Psoas muscle (tissue), 7 donors: ENCODE measurements at regions not wholly inside any gene's neighbourhood (a gene's known extent, or its start where the extent isn't known, plus 50 kb on each side); places are given as distances from the start of the nearest gene placed in this dataset.

Experiments used
- ATAC-seq, 4 donors: fragments of 200-7000 bp; cut with Tn5 transposase; one replicate each; pipeline ENCODE4 v1.9.1; 2020; ENCODE audit warnings: moderate library complexity in 3 of 4, mild to moderate bottlenecking in 2 of 4
- DNase-seq, 2 donors: peaks; one replicate each; pipeline ENCODE4 v3.0.0-alpha.2; 2020
- H3K27ac ChIP-seq: fragments of 200-600 bp; one replicate; pipeline ENCODE4 v1.8.0; 2022
- H3K27me3 ChIP-seq, 3 donors: fragments of 200-600 bp in 1 of 3; one replicate each; pipeline versions ENCODE4 v1.6.1 to v1.8.0; 2013 to 2022; ENCODE audit warnings: low read length in 2 of 3, mild to moderate bottlenecking in 2 of 3, moderate library complexity in 1 of 3; ENCODE audit not compliant: insufficient read depth in 3 of 3
- H3K36me3 ChIP-seq, 2 donors: fragments of 200-600 bp in 1 of 2; one replicate each; pipeline versions ENCODE4 v1.6.1 to v1.8.0; 2013 to 2022; ENCODE audit warnings: low read depth in 1 of 2, mild to moderate bottlenecking in 1 of 2, moderate library complexity in 1 of 2; ENCODE audit not compliant: insufficient read depth in 1 of 2
- H3K4me1 ChIP-seq: fragments of 200-600 bp; one replicate; pipeline ENCODE4 v1.8.0; 2022
- H3K4me3 ChIP-seq: fragments of 200-600 bp; one replicate; pipeline ENCODE4 v1.8.0; 2022; ENCODE audit warnings: mild to moderate bottlenecking
- H3K9me3 ChIP-seq: fragments of 200-600 bp; one replicate; pipeline ENCODE4 v1.8.0; 2022
- CTCF ChIP-seq: fragments of 200-600 bp; IDR thresholded peaks from one replicate; pipeline ENCODE4 v1.8.0; 2022; ENCODE audit warnings: antibody characterized with exemption
- WGBS, 3 donors: extraction: QIAGEN DNeasy Blood & Tissue Kit; methylation state at CpG; one replicate each; pipeline versions ENCODE4 v1.1.6 to v1.1.7; 2013; 5-methylcytosine and 5-hydroxymethylcytosine counted together
- intact Hi-C, 2 donors: fragments of 100-400 bp; cut with DNase I; formaldehyde crosslinking; loops; one replicate each; pipeline versions ENCODE4 v1.11.0 to v1.14.2; 2022
- donor health status: healthy with polysubstance abuse.
- donor health status: DM: no; HTN: no; CAD: no; lungs with moderate emphysema.
- donor health status: Bipolar disorder and iron deficiency.
- donor health status: healthy.
- donor health status: DM: yes; HTN: yes; CAD: no.
- donor health status: DM: no; HTN: no; CAD: no.
- donor health status: DM: yes; HTN: yes; CAD: no.

- 73 to 77% (median 74%) methylated on average over 9 of the region's 9 CpGs for WGBS, 3 donors
- no peaks in the 10 kb centered on the region for H3K27me3 ChIP-seq
These were observed 298.8 kb upstream of the NOCT start for GRCh38 chr4:138716559-138717335.

GRCh38 chr4:138710297-138710696 is 305.3 kb upstream of the NOCT start:
- no peak for TF ChIP-seq CTCF
- WGBS, 3 donors, result 86 to 93% (median 88%) methylated on average over 7 of the region's 7 CpGs
- ATAC-seq, result no peak

More at GRCh38 chr4:138716559-138717335, 298.8 kb upstream of the NOCT start:
- Histone ChIP-seq H3K27ac (no peak overlapping the region), H3K4me3 (no peak overlapping the region), H3K36me3 (no peaks in the 10 kb centered on the region), H3K9me3 (no peaks in the 10 kb centered on the region), H3K4me1 (no peaks in the 10 kb centered on the region)
- intact Hi-C loops, result no loop called here
- no peak for DNase-seq
- no peak for ATAC-seq
- TF ChIP-seq CTCF, result no peak

GRCh38 chr4:138709859-138710258 is 305.7 kb upstream of the NOCT start:
- Histone ChIP-seq H3K4me1 (no peaks in the 10 kb centered on the region), H3K27ac (no peak overlapping the region), H3K4me3 (no peak overlapping the region), H3K27me3 (no peaks in the 10 kb centered on the region), H3K36me3 (no peaks in the 10 kb centered on the region), H3K9me3 (no peaks in the 10 kb centered on the region)
- 88 to 96% (median 95%) methylated on average over 3 of the region's 3 CpGs for WGBS, 3 donors
- ATAC-seq, result no peak
- no peak for DNase-seq
- intact Hi-C loops, result no loop called here
- no peak for TF ChIP-seq CTCF

More at GRCh38 chr4:138710297-138710696, 305.3 kb upstream of the NOCT start:
- Histone ChIP-seq H3K4me1 (no peaks in the 10 kb centered on the region), H3K27ac (no peak overlapping the region), H3K4me3 (no peak overlapping the region), H3K27me3 (no peaks in the 10 kb centered on the region), H3K9me3 (no peaks in the 10 kb centered on the region), H3K36me3 (no peaks in the 10 kb centered on the region)
- intact Hi-C loops, result no loop called here
- DNase-seq, result no peak

GRCh38 chr4:138707746-138708677 is 307.6 kb upstream of the NOCT start:
- H3K4me3 ChIP-seq, result no peak overlapping the region
- H3K4me1 ChIP-seq, result no peaks in the 10 kb centered on the region
- ATAC-seq (no peak), DNase-seq (no peak)
- H3K27ac ChIP-seq, result no peak overlapping the region
- WGBS, 3 donors, result 59 to 63% (median 59%) methylated on average over 8 of the region's 8 CpGs
- TF ChIP-seq CTCF, result no peak
- no peaks in the 10 kb centered on the region for H3K36me3 ChIP-seq
- no peaks in the 10 kb centered on the region for H3K9me3 ChIP-seq
- H3K27me3 ChIP-seq, result no peaks in the 10 kb centered on the region
- intact Hi-C loops, result no loop called here
